Activated CD4-positive, alpha-beta T cell treated with anti-CD3 and anti-CD28 coated beads, Interleukin-2, amount 50 U/mL, for 4 hours (primary cell): ENCODE measurements at regions not wholly inside any gene's neighbourhood (a gene's known extent, or its start where the extent isn't known, plus 50 kb on each side); places are given as distances from the start of the nearest gene placed in this dataset.
"Not testable (repeated sequence)": the region's sequence is repeated elsewhere in the genome, so short reads cannot be mapped to it uniquely, and the experiment has no call there.

Experiments
- DNase-seq, 2 experiments: peaks; one replicate each; pipeline ENCODE4 v3.0.0-alpha.2; 2020

DNA sequence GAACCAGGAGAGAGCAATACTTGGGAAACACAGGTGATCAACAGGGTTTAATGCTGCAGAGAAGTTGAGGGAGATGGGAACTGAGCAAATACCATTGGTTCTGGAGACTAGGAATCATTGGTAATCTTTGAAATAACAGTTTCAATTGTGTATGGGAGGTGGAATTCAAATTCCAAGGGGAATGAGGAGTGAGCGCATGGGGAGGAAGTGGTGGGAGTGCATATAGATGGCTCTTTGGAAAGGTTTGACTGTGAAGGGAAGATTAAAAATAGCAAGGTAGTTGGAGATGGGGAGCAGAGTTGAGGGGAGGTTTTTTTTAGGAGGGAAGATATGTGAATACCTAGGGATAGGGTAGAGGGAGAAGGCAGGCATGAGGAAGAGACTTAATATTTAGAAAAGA is 51.1 kb upstream of the ROPN1 start:
- DNase-seq: no peak

DNA sequence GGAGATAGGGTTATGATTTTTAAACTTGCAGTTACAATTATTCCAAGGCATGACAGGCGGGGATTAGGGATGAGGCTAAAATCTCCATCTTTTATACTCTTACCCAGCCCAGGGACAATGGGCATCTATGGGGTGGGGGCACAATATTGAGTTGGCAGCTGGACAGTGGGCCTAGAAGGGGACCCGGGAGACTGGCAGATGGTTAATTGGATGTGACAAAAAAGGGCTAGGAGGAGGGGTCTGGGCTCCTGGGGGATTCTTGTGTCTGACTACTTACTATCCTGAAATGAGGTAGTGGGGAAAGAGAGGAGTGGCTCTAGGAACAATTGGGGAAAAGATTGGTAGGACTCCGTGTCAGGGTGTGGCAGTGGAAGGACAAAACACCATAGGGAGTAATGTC is 53.0 kb upstream of the ROPN1 start:
- DNase-seq: no peak

DNA sequence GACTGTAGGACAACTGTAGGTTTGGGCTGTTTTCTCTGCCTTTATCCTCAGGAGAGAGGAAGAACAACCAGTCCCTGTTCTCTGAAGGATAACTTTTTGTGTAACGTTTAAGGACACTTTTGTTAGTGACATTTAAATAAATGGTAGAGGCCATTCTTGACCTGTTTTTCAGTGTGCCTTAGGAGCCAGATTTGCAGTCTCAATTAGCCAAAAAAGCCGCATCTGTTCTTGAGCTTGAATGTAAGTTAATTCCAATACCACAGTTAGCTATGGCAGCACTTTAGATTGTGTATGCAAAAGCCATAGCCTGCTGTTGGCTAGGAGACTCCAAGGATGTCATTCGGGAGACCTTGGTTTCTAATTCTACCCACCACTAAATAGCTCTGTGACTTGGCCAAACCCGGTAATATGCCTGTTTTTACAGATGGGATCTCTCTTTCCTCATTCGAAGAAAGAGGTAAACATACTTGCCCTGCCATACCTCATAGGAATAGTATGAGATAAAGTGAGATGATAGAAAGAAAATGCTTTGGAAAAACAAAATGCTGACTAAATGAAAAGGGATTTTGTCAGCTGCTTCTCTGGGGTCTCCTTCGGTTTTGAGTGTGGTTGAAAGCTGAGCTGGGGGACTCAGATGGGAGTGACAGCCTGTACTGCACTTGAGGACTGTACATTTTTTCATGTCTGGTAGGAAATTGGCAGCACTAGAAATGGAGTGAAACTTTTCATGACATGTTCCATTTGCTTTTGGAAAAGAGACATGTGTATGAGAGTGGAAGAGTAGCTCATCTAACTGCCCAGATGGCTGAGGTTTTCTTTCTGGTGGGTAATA is 57.3 kb upstream of the ROPN1 start:
- DNase-seq: no peak

DNA sequence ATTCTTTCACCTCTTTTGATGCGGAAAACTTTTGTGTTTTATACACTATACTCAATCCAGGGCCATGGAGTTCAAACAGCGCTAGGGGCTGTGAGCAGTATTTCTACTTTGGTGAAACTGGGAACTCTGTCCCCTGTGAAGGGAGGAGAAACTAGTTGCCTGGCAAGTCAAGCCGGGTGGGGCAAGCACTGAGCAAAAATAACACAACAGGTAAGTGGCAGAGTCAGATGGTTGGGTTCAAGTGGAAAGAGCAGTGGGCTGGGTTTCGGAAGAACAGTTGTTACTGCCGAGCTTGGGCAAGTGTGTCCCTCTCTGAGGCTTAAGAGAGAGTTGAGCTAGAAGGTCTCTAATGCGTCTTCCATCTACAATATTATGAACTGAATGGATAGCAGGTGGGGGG is 59.7 kb upstream of the ROPN1 start:
- no peak for DNase-seq

DNA sequence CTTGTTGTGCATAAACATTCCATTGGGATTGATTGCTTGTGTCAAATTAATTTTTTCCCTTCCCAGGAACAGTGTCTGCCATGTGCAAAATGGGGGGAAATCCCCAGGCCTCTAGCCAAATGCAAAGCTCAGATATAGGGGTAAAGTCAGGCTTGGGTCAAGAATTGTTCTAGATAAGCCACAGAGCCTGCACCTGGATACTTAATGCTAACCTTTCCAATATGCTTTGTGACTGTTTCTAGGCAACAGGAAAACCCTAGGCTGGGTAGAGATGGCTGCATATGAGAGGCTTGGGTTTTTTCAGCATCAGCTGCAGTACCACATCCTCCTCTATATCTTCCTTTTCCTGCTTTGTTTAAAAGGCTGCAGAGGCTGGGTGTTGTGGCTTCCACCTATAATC is 61.9 kb upstream of the ROPN1 start:
- no peak for DNase-seq

DNA sequence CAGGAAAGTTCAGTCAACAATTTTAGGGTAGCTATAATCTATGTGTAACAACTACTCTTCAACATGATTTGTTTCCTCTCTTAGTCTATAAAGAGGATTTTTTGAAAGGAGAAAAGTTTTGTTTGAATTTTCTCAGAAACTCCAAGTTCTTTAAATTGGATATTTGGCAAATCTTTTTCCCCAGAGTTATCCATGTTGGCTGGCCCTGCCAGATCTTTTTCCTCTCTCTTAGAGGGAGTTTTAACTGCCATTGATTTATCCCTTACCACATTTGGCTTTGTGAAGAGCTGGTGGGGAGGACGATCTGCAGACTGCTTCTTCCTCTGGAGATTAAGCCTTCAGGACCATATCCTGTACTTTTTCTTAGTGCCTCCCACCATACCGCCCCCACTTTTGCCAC is 64.9 kb upstream of the ROPN1 start:
- DNase-seq: no peak

DNA sequence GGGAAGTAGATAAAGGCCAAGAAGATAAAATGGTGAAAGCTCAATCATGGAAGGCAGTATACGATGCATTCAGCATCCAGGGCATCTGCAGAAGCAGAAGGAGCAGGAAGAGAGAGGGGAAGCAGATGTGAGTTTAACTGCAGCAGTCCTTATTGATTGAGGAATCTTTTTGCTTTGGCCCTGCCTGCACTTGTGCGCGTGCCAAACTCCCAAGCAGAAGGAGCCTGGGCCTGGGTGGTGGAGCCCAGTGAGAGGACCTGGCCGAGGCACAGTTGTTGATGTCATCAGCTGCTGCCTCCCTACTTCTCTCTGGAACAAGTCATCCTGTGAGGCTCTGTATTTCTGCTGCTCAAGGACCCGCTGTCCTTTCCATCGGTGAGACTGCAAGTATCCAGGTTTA is 65.5 kb upstream of the ROPN1 start:
- DNase-seq: no peak

DNA sequence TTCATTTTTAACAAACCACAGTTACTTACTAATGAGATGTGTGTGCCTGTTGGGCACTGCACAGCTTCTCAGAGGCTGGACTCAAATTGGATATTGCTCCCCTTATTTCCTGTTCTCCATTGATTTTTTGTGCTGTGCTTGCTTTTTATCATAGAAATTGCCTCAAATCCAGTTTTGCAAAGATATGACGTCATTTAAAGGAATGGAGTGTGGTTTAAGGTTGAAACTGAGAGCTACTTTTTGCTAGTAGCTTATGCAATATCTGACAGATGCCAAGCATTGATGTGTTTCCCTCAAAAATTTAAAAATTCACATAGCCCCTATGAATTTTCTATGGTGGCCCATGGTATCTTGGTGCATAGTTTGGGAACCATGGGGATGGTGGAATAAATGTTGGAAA is 67.7 kb upstream of the ROPN1 start:
- DNase-seq: no peak

DNA sequence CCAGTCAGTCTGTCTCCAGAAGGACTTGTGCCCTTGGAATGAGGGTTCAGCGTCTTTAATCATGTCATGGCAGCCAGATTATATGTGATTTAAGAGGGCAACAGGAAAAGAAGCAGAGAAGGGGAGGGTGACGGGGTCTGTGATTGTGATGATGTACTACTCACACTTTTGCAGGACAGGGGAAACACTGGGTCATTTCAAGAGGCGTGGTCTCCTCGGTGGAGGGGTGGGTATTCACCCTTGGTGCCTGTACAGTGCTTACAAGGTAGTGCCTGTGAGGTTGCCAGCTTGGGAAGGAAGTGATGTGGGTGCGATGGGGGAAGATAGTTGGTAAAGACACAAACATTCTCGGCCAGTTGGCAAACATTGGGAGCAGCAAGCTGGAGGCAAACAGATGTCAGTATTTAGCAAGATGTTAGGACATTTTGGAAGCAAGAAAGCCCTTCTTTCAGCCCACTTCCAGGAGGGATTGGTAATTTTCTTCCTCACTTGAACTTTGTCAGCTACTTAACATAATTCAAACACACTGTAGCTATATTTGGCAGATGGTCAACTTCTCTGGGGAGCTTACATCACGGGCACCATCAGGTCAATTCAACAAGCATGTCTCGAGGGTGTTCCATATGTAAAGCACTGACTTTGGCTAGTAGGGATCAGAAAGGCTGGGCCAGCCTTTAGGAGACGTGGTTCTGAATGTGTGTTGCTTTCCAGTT is 71.4 kb upstream of the ROPN1 start:
- no peak for DNase-seq

DNA sequence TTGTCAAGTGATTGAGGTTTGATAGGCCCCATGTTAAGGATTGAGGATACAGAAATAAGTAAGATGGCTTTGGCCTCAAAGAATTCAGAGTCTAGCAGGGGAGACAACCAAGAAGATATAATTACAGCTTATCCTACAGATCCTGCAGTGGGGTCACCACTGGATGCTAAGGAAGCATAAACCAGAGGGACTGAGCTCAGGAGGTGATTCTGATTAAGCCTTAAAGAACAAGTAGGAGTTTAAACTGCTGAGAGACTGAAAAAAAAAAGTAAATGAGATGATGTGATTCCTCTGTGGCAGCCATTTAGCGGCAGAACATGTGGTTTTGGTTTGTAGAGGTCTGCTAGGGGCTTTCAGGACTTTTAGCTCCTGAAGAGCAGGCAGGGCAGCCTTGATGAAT is 72.1 kb upstream of the ROPN1 start:
- no peak for DNase-seq

DNA sequence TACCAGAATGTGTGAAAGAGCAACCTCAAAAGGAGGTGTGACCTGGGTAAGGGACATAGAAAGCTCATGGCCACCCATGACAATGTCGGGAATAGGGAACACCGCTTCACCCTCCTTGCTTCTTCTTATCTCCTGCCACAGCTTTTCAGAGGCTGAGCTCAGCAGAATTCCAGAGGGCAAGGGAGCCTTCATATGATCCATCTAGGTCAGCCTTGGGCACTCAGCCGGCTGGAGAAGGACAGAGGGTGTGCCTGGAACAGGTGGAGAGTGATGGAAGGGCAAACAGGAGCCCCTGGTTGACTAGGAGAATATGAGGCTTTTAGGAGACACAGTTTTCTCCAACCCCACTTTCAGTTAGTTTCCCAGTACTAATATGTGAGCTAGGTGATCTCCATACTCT is 74.6 kb upstream of the ROPN1 start:
- DNase-seq: not testable (repeated sequence)

DNA sequence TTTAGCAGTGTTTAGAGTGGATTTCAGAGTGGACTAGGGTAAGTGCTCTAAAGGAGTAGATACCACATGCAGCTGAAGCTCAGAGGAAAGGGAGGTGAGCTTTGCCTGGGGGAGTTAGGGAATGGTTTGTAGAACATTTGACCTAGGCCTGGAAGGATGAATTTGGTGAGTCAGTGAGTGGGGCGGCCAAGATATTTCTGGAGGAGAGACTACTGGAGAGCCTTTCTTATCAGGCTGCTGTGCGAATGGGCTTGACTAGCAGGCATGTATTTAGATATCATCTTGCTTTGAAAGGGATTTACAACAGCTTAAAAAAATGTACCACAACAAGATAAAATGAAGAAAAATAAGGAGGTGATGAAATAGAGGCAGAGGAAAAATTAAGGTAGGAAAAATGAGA is 77.8 kb upstream of the ROPN1 start:
- not testable (repeated sequence) for DNase-seq

DNA sequence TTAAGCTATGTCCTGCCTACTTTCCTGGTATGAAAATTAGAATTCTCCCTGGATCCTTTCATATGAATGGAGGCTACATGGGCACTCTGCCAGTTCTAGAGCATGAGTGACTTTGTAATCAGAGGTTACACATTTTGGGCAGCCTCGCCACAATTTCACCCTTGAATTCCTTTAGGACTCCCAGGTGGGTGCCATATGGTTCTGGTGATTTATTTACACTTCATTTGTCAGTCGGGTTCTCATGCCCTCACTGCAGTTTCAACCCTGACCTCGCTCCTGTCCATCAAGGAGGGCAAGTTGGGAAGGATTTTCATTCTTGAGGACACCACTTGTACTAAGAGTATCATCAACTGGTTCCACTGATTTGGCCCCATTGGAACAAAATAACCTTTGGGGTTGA is 83.2 kb upstream of the ROPN1 start:
- not testable (repeated sequence) for DNase-seq

DNA sequence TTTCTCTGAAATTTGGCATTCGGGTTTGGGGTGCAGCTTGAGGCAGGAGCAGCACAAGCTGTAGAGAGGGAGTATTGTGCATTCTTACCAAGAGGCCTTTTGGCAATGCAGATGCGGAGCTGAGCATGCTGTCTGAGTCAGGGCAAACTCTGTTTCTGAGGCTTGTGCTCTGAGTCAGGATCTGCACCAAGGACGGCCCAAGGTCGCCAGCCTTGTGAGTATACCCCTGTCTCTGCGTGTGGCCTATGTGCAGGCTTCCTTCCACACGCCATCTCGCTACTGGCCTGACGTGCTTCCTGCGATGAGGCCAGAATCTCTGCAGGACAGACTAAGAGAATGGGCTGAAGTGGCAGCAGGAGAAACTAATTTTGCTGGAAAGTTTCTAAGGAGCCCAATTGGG is 83.8 kb upstream of the ROPN1 start:
- DNase-seq: no peak

DNA sequence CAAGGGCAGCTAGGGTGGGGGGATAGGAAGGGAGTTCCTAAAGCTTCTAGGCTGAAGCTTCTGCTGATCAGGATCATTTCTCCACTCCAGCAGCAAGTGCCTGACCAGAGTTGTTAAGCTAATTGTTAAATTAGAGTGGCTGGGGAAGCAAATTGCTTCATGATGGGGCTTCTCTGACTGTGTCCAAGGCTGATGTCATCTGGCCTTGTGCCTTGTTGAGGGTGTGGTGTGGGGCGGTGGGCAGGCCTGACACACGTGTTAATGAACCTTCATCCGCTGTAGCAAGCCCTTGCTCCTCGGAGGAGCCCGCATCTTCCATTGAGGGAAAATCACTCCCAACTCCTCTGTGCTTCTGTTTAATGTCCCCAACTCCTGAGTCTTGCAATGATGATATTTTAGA is 84.3 kb upstream of the ROPN1 start:
- DNase-seq: no peak

DNA sequence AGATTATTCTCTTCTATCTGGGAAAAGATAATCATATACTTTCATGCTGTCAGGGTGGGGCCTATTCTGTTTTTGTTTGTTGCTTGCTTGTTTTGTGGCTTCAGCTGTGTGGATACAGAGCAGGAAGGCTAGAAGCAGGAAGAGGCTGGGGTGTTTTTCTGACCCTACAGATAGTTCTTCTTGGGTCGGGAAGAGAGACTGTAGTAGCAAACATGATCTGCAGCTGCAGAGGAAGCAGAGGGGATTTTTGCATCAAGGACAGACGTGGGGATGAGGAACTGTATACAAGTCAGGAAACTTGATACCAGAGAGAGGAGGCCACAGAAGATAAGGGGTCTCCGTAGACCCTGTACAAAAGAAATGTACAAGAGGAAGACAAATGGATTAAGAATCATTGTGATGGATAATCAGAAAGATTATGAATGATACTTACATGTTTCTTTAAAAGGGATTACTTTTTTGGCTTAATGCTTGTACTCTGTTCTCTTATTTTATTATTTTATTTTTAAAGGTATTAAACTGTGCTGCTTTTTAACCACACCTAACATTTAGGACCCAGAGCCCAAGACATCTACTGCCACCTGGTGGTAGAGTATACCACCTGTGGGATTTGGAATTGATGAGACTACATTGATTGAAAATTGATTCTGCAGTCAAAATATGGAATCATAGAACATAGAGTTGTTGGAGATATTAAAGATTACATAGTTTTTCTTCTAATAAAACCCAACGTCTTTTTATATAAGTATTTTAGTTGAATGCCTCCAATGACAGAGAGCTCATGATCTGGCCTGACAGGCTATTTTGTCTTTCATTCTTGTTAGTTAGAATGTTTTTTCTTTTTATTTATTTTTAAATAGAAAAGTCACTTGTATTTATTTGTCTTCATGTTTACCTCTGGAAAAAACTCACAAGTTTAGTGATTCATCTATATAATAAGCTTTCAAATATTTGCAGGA is 87.3 kb upstream of the ROPN1 start:
- no peak for DNase-seq

DNA sequence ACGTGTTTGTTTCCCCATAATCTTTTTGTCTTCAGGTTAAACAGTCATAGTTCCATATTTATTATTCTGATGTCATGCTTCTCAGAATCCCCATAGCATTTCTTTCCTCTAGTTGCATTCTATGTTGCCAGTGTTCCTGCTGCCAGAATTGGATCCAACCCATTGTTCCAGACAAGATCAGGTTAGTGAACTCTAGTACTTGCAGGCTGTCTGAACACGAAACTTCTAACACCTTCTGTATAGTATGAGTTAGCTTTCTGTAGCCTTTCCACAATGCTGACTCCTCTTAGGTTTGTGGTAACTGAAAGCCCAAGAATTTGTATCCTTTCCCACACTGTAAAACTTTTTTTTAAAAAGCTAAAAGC is 88.0 kb upstream of the ROPN1 start:
- no peak for DNase-seq

DNA sequence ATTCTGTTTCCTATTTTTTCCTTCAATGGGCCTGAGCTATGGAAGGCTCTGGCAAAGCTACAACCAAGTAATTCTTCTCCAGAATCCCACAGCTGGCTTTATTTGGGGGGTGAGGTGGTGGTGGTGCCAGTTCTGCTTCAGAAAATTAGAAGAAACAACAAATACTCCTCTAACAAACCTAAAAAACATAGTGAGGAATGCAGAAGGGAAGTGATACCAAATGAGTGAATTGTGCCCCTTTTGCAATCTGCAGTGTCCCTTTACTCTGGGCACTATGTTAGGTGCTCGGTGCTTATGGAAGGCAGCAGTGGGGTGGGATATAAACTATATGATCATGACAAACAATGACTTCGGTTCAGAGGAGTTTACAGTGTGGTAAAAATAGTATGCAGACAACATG is 90.4 kb upstream of the ROPN1 start:
- DNase-seq: no peak

DNA sequence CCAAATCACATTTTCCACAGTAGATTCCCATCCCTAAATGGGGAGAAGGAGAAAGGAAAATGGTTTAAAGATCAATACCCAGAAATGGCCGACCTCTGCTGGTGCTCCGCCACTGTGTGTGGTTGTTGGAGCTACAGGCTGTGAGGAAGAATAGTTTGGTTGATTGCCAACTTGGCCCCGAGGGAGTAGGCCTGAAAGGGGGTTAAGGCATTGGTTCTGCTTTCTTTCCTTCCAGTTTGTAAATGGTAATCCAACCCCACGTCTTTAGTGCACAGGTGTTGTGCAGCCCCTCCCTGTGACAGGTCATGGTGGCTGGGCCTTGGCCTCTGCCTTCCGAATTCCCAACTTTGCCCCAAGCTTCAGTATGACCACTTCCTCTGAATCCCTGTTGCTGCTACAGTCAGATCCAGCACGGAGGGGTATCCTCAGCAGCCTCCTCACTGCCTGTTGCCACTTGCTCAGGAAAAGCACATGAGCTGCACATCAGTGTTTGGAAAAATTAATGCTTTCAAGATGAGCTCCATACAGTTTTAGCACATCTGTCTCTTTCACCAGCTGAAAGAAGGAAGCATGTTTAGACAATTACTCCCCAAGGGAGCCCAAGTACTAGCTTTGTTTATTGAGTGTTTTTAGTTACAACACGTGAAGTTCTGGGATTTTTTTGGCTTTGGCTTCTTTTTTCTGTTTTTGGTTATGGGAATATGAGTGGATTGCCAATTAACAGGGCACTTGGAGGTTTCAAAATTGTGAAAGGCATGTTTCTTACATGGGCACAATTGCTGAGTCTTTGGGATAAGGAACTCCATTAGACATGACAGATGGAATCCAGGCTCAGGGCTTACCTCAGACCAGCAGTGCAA is 92.3 kb upstream of the ROPN1 start:
- no peak for DNase-seq

DNA sequence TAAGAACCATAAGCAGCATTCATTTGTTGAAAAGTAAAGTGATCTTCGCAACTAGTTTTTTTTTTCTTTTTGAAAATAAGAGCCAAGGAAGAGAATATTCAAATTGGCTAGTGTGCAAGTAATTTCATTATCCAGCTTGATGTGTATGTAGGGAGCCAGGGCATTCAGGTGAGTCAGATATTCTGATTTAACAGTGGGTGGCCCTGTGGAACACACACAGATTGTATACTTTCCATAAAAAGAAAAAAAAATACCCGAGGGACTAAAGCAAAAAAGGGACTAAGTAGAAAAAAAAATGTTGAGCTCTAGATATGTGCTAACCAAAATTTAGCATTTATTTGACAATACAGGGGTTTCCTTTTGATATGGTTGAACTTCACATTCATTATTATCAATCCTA is 96.9 kb upstream of the ROPN1 start:
- DNase-seq: no peak

DNA sequence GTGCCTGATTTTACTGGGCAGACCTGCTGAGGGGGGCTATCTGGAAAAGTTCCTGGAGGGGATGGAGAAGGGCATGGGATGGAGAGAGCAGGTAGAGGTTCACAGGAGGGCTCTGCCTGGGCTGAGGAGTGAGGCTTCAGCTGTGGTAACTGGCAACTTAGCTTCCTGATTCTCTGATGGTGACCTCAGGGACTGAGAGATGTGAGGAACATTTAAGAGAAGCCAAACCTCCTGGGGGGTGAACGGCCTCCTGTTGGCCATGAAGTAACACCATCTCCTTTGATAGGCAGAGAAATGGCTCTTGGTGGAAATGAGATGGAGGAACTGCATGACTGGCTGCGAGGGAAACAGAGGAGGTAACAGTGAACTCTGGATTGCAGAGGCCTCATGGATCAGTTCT is 97.3 kb upstream of the ROPN1 start:
- no peak for DNase-seq

DNA sequence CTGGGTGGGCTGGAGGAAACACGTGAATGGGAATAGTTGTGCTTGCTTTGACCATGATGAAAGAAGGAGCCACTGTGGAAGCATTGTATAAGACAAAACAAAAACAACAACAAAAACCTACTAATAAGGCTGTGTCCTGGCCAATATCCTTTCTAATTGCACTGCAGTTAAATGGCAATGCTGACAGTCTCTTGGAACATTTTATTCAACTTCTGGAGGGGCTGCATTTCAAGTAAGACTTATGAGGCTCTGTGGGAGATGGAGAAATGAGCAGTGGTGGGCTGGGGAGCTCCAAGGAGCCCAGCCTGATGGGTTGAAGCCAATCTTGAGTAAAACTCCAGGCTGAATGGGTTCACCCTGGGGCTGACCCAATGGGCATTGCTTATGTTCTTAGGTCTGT is 99.8 kb upstream of the ROPN1 start:
- no peak for DNase-seq

DNA sequence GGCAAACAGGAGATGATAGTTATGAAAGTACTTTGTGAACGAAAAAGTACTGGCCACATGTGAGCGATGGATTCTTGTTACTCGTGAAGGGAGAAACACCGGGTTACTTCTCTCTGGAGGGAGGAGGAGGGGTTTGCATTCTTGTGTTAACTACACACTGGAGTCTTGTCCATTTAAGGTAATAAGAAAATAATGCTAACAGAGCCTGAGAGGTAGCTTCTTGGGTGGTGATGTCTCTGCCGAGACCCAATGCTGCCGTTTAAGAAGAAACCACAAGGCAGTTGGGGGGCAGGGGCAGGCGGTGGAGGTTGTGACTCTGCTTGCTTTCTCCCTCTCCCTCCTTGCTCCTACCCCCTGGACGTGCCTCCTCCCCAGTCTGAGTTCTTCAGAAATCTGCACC is 100.9 kb upstream of the ROPN1 start:
- DNase-seq: no peak
